ENCODE measurements at regions not wholly inside any gene's neighbourhood (a gene's known extent, or its start where the extent isn't known, plus 50 kb on each side); places are given as distances from the start of the nearest gene placed in this dataset.
"Not testable (repeated sequence)": the region's sequence is repeated elsewhere in the genome, so short reads cannot be mapped to it uniquely, and the experiment has no call there.

DNA sequence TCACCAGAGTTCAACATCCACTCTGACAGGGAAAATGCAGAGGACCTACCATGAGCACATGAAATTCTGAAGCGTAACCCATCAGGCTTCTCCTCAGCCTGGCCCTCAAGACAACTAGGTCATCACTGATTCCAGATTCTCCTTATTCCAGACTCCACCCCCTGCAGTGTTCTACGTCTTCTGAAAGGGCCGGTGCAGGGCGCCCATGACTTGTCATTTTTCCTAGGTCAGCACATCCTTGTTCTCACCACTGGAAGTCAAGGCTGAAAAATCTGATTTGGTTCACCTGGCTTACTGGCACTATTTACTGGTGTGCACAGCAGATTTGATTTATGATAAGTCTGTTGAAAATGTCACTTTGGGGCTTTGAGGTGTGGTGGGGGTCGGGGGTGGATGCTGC lies 140.9 kb upstream of the KLF3 start:
- in situ Hi-C loops (cut with HindIII; ENCODE audit: low sequenced_read_pairs) = no loop called here
- DNase-seq (ENCODE audit: low spot score) = no peak

DNA sequence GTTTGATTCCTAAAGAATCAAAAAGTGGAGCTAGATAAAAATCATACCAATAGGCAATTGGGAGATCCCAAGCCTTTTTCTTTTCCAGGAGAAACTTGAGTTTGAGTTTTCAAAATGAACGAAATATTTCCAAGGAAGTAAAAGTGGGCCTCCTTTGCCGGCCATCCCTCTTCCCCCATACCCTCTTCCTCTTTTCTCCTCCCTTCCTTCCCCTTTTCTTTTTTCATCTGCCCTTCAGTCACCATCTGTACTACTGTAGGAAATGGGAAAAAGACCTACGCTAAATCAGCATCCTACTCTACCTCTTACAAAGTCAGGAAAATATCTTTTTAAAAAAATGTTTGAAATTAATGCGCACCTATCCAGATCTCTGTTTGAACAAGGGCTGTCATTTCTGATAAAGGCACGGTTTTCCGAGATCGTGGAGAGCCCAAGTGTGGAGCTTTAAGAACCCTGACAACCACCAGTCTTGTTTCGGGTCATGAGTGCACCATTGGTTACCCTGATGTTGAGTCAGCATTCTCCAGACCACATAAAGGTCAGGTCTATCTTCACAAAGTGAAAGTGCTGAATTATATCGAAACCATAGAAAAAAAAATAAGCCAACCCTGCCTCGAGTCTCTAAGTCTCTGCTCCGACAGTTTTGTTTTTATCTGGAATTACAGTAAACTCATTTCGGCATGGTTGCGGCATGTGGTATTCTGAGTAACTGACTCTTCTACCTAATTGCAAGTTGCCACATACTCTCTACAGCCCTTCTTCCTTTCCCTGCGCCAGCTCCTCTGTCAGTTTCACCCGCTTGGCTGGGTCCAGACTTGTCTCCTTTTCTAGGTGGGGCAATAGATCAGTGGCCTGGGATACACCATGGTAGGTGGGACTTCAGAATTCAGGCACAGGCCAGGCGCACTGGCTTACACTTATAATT lies 140.2 kb upstream of the KLF3 start:
- DNase-seq (ENCODE audit: low spot score) = no peak
- in situ Hi-C loops (cut with HindIII; ENCODE audit: low sequenced_read_pairs) = no loop called here

- in situ Hi-C loops (cut with HindIII; ENCODE audit: low sequenced_read_pairs) = no loop called here
- no peak for DNase-seq (ENCODE audit: low spot score)
Observed at GRCh38 chr4:38526412-38526811, 137.6 kb upstream of the KLF3 start.

DNA sequence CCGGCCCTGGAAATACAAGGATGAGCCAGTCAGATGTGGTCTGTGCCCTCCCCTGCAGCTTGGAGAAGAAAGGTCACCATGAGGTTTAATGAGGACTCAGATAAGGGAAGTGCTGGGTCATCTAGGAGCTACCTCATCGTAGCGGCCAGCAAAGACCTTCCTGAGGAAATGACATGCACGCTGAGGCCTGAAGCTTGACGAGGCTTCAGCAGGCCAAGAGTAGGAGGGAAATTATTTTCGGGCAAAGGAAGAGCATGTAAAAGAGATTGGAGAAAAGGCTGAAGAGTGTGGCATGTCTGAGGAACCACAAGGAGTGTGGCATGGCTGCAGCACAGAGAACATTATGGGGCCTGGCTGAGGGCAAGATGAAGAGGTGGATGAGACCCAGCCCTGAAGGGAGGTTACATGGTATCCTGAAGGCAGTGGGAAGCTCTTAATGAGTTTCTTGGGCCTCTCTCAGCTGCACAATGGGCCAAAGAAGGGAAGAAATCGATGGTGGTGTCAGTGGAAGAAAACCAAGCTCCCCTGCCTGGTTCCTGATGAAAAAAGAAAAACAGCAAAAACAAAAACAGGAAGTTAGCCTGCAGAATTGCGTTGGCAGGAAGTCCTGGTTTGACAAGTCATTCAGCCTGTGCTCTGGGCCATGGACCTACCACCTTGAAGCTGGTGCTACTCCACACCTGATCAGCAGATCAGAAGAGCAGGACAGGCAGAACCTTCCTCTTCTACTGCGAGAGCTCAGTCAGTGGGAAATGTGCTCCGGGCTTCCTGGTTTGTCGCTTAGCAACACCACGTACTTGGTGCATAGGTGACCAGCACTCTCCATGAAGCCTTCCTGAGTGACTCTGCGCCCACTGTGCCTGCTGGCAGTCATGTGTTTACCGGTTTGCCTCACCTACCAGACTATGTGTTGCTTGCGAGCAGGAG lies 134.5 kb upstream of the KLF3 start:
- DNase-seq (ENCODE audit: low spot score) = no peak
- in situ Hi-C loops (cut with HindIII; ENCODE audit: low sequenced_read_pairs) = no loop called here

- DNase-seq (ENCODE audit: low spot score) = no peak
- in situ Hi-C loops (cut with HindIII; ENCODE audit: low sequenced_read_pairs) = no loop called here
Observed at GRCh38 chr4:38530486-38530885, 133.5 kb upstream of the KLF3 start.

- in situ Hi-C loops (cut with HindIII; ENCODE audit: low sequenced_read_pairs) = no loop called here
- DNase-seq (ENCODE audit: low spot score) = no peak
Observed at GRCh38 chr4:38531141-38531727, 132.8 kb upstream of the KLF3 start.

- in situ Hi-C loops (cut with HindIII; ENCODE audit: low sequenced_read_pairs) = no loop called here
- no peak for DNase-seq (ENCODE audit: low spot score)
Observed at GRCh38 chr4:38532908-38533499, 131.0 kb upstream of the KLF3 start.

- DNase-seq (ENCODE audit: low spot score) = no peak
- in situ Hi-C loops (cut with HindIII; ENCODE audit: low sequenced_read_pairs) = no loop called here
Observed at GRCh38 chr4:38534344-38535045, 129.5 kb upstream of the KLF3 start.

GRCh38 chr4:38535071-38535470 lies 128.9 kb upstream of the KLF3 start:
- in situ Hi-C loops (cut with HindIII; ENCODE audit: low sequenced_read_pairs); DNase-seq (ENCODE audit: low spot score): not testable (repeated sequence)

DNA sequence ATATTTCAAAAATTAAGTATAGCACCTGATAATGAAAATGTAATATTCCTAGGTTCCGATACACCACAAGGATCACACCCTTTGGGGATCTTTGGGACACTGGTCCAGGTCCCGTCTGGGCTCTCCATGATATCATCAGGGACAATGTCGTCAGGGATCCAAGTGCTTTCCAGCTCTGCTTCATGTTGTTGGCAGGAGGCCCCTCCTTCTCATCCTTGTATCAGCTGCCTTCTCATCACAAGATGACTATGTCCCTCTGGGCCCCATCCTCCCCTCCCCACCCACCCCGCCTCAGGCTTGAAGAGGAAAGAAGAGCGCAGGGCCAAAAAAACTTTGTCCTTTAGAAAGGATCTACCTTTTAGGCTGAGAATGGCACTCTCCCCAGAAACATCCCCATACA lies 128.3 kb upstream of the KLF3 start:
- no peak for DNase-seq (ENCODE audit: low spot score)
- in situ Hi-C loops (cut with HindIII; ENCODE audit: low sequenced_read_pairs) = no loop called here

- in situ Hi-C loops (cut with HindIII; ENCODE audit: low sequenced_read_pairs) = no loop called here
- DNase-seq (ENCODE audit: low spot score) = no peak
Observed at GRCh38 chr4:38536716-38537115, 127.3 kb upstream of the KLF3 start.

DNA sequence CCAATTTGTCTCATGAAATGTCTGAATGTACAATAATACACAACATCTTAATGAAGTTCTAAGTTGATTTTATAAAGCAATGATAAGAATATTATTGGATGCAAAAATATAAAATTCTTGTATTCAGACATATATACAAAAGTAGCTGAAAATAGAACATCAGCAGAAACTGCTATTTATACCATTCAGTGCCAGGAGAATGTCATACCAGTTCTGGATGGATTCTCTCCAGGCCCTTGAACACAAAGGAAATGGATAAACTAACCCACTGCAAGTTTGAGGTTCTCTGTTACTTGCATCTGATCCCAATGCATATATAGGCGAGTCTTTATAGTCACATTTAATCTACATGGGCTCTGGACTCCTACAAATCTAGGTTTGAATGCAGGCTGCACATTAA lies 126.3 kb upstream of the KLF3 start:
- in situ Hi-C loops (cut with HindIII; ENCODE audit: low sequenced_read_pairs) = no loop called here
- DNase-seq (ENCODE audit: low spot score) = no peak

DNA sequence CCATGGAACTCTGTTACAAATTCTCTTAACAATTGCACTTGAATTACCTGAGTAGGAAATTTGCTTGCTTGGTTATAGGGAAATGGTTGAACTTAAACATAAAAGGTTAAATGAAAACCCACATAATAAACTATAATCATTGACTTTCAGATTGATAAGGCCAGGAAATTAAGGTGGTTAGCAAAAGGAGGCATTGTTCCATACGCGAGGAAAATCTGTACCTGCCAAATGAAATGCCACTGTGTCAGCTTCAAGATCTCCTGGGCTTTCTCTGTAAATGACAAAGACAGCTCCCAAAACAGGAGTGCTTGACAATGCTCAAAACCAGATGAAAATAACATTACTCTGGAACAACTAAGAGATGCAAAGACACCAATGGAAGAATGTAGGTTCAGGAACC lies 125.5 kb upstream of the KLF3 start:
- DNase-seq (ENCODE audit: low spot score) = no peak
- in situ Hi-C loops (cut with HindIII; ENCODE audit: low sequenced_read_pairs) = no loop called here

GRCh38 chr4:38539501-38539900 lies 124.5 kb upstream of the KLF3 start:
- in situ Hi-C loops (cut with HindIII; ENCODE audit: low sequenced_read_pairs) = no loop called here
- no peak for DNase-seq (ENCODE audit: low spot score)

GRCh38 chr4:38547052-38547451 lies 116.9 kb upstream of the KLF3 start:
- in situ Hi-C loops (cut with HindIII; ENCODE audit: low sequenced_read_pairs) = no loop called here

GRCh38 chr4:38548256-38548655 lies 115.7 kb upstream of the KLF3 start:
- in situ Hi-C loops (cut with HindIII; ENCODE audit: low sequenced_read_pairs) = no loop called here

More at GRCh38 chr4:38547052-38547451, 116.9 kb upstream of the KLF3 start:
- no peak for DNase-seq (ENCODE audit: low spot score)

DNA sequence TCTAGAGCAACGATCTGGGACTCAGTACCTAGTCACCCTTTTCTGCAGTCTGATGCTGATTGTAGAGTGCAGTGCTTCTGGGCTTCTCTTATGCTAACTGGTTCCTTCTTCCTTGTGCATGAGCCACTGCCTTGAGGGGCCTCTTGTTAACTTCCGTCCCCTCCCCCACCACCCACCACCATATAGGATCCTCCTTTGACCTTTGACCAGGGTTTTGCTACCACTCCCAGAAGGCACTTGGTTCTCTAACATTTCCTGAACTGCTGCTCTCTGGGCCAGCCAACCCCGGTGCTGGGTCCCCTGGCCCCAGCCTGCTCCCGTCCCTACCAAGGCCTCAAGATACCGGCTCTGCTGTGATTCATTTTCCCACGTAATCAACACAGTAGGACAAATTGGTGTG lies 104.6 kb upstream of the KLF3 start:
- no peak for DNase-seq (ENCODE audit: low spot score)
- in situ Hi-C loops (cut with HindIII; ENCODE audit: low sequenced_read_pairs) = no loop called here

More at GRCh38 chr4:38548256-38548655, 115.7 kb upstream of the KLF3 start:
- no peak for DNase-seq (ENCODE audit: low spot score)

GRCh38 chr4:38560340-38560739 lies 103.7 kb upstream of the KLF3 start:
- DNase-seq (ENCODE audit: low spot score) = no peak
- in situ Hi-C loops (cut with HindIII; ENCODE audit: low sequenced_read_pairs) = no loop called here
